NCI-H526 (cell line): ENCODE measurements at regions not wholly inside any gene's neighbourhood (a gene's known extent, or its start where the extent isn't known, plus 50 kb on each side); places are given as distances from the start of the nearest gene placed in this dataset.
A peak's percentile ranks its signal among the peaks of the same experiment; 100 is the strongest.
"Not testable (repeated sequence)": the region's sequence is repeated elsewhere in the genome, so short reads cannot be mapped to it uniquely, and the experiment has no call there.

Source experiments
- DNase-seq, 2 experiments: peaks; one replicate each; lab custom pipeline; 2025; lab: John Stamatoyannopoulos, UW

- DNase-seq = no peak
These were observed 806.7 kb upstream of the PRMT6 start for GRCh38 chr1:106249810-106250209.

GRCh38 chr1:106254748-106255147 lies 801.7 kb upstream of the PRMT6 start:
- no peak for DNase-seq

- no peak for DNase-seq
These were observed 789.7 kb upstream of the PRMT6 start for GRCh38 chr1:106266786-106267185.

GRCh38 chr1:106268070-106268469 lies 788.4 kb upstream of the PRMT6 start:
- peak; percentile 36 to 76 for DNase-seq

GRCh38 chr1:106276871-106277270 lies 779.6 kb upstream of the PRMT6 start:
- DNase-seq = no peak

GRCh38 chr1:106277786-106278185 lies 778.7 kb upstream of the PRMT6 start:
- DNase-seq = no peak

- no peak for DNase-seq
These were observed 777.8 kb upstream of the PRMT6 start for GRCh38 chr1:106278716-106279115.

GRCh38 chr1:106289265-106289928 lies 767.1 kb upstream of the PRMT6 start:
- no peak for DNase-seq

- peak in 1 of 2 experiments; percentile 7 for DNase-seq
These were observed 765.5 kb upstream of the PRMT6 start for GRCh38 chr1:106290805-106291501.

- no peak for DNase-seq
These were observed 764.3 kb upstream of the PRMT6 start for GRCh38 chr1:106292130-106292529.

GRCh38 chr1:106296431-106296830 lies 760.0 kb upstream of the PRMT6 start:
- DNase-seq = no peak

GRCh38 chr1:106304106-106304505 lies 752.4 kb upstream of the PRMT6 start:
- no peak for DNase-seq

GRCh38 chr1:106319612-106320011 lies 736.9 kb upstream of the PRMT6 start:
- no peak for DNase-seq

- no peak for DNase-seq
These were observed 730.9 kb upstream of the PRMT6 start for GRCh38 chr1:106325600-106325999.

GRCh38 chr1:106344494-106344893 lies 712.0 kb upstream of the PRMT6 start:
- no peak for DNase-seq

GRCh38 chr1:106360252-106360651 lies 696.2 kb upstream of the PRMT6 start:
- peak in 1 of 2 experiments; percentile 1 for DNase-seq

GRCh38 chr1:106366627-106367319 lies 689.7 kb upstream of the PRMT6 start:
- DNase-seq = no peak

GRCh38 chr1:106378261-106378660 lies 678.2 kb upstream of the PRMT6 start:
- DNase-seq = no peak

GRCh38 chr1:106380772-106381171 lies 675.7 kb upstream of the PRMT6 start:
- DNase-seq = no peak

GRCh38 chr1:106389160-106389559 lies 667.3 kb upstream of the PRMT6 start:
- DNase-seq = not testable (repeated sequence)

- peak; percentile 12 to 48 for DNase-seq
These were observed 663.4 kb upstream of the PRMT6 start for GRCh38 chr1:106393046-106393445.

GRCh38 chr1:106396020-106396419 lies 660.5 kb upstream of the PRMT6 start:
- DNase-seq = no peak

- DNase-seq = no peak
These were observed 658.1 kb upstream of the PRMT6 start for GRCh38 chr1:106398391-106398790.
